SK-N-SH (cell line): ENCODE measurements at regions not wholly inside any gene's neighbourhood (a gene's known extent, or its start where the extent isn't known, plus 50 kb on each side); places are given as distances from the start of the nearest gene placed in this dataset.

Experiments used
- CTCF ChIA-PET: fragments of 300-600, 350-600 bp; formaldehyde crosslinking; extraction: SDS; loops from one replicate; lab custom pipeline; 2021; lab: Yijun Ruan, JAX
- POLR2A ChIA-PET: fragments of 350-600 bp; sonication (Branson Sonifier 250); formaldehyde crosslinking; extraction: SDS; loops from one replicate; lab custom pipeline; 2020; ENCODE audit warnings: antibody characterized with exemption, inconsistent platforms; lab: Yijun Ruan, JAX
- DNase-seq: peaks from one replicate; pipeline ENCODE4 v3.0.0; 2012
- H2AFZ ChIP-seq: fragments of 200-600 bp; sonication (generic); 2 replicates; pipeline ENCODE4 v1.8.1; 2016; ENCODE audit warnings: antibody characterized with exemption, mild to moderate bottlenecking, low read depth
- H3F3A ChIP-seq: fragments of 200-600 bp; sonication (generic); replicated peaks from 2 replicates; pipeline ENCODE3; 2016; ENCODE audit warnings: antibody characterized with exemption, mild to moderate bottlenecking; ENCODE audit not compliant: insufficient read depth
- H3K27ac ChIP-seq, 2 experiments: fragments of 200-500 bp in 1 of 2; fragments of 200-600 bp in 1 of 2; sonication (Bioruptor generic) in 1 of 2; sonication (generic), shearing (Covaris generic) in 1 of 2; 2 replicates each; pipeline versions ENCODE4 v1.5.1 to v1.6.1; 2014 to 2016; ENCODE audit warnings: low read depth in 2 of 2, inconsistent platforms in 1 of 2, low read length in 1 of 2, mild to moderate bottlenecking in 1 of 2, mixed read lengths in 1 of 2
- H3K27me3 ChIP-seq: fragments of 200-600 bp; sonication (generic), shearing (Covaris generic); 2 replicates; pipeline ENCODE4 v1.6.1; 2016; ENCODE audit warnings: mixed run types; ENCODE audit not compliant: insufficient read depth
- H3K36me3 ChIP-seq, 2 experiments: fragments of 200-500 bp in 1 of 2; fragments of 200-600 bp in 1 of 2; sonication (Bioruptor generic) in 1 of 2; sonication (generic) in 1 of 2; replicated peaks in 1 of 2; 2 replicates each; pipeline versions ENCODE3 to v1.5.1; 2014 to 2016; ENCODE audit warnings: low read length in 1 of 2, mild to moderate bottlenecking in 1 of 2; ENCODE audit not compliant: insufficient read depth in 2 of 2, control insufficient read depth in 1 of 2
- H3K4me1 ChIP-seq, 2 experiments: fragments of 200-500 bp in 1 of 2; fragments of 200-600 bp in 1 of 2; sonication (Bioruptor generic) in 1 of 2; sonication (generic), shearing (Covaris generic) in 1 of 2; 2 replicates each; pipeline versions ENCODE4 v1.5.1 to v1.6.1; 2014 to 2016; ENCODE audit warnings: low read depth in 1 of 2, low read length in 1 of 2, mixed run types in 1 of 2; ENCODE audit not compliant: insufficient read depth in 2 of 2, control insufficient read depth in 1 of 2
- H3K4me2 ChIP-seq: fragments of 200-600 bp; sonication (generic), shearing (Covaris generic); 2 replicates; pipeline ENCODE4 v1.6.1; 2017; ENCODE audit warnings: mixed run types
- H3K4me3 ChIP-seq, 2 experiments: fragments of 200-500 bp in 1 of 2; fragments of 200-600 bp in 1 of 2; sonication (Bioruptor generic) in 1 of 2; sonication (generic), shearing (Covaris generic) in 1 of 2; 2 replicates each; pipeline versions ENCODE4 v1.5.1 to v1.8.1; 2014 to 2016; ENCODE audit warnings: low read depth in 2 of 2, inconsistent platforms in 1 of 2, low read length in 1 of 2, mild to moderate bottlenecking in 1 of 2, mixed read lengths in 1 of 2, moderate library complexity in 1 of 2
- H3K79me2 ChIP-seq: fragments of 200-600 bp; sonication (generic); 2 replicates; pipeline ENCODE4 v1.8.1; 2017; ENCODE audit warnings: mild to moderate bottlenecking; ENCODE audit not compliant: insufficient read depth
- H3K9ac ChIP-seq: fragments of 200-600 bp; sonication (generic); 2 replicates; pipeline ENCODE4 v1.6.1; 2017; ENCODE audit warnings: mixed run types
- H3K9me2 ChIP-seq: fragments of 200-600 bp; sonication (generic); 2 replicates; pipeline ENCODE4 v1.6.1; 2017; ENCODE audit warnings: mixed run types
- H3K9me3 ChIP-seq: fragments of 200-600 bp; sonication (generic); 2 replicates; pipeline ENCODE4 v1.6.1; 2017; ENCODE audit warnings: mixed run types, mild to moderate bottlenecking, moderate library complexity
- H4K20me1 ChIP-seq: fragments of 200-600 bp; sonication (generic); 2 replicates; pipeline ENCODE4 v1.6.1; 2017; ENCODE audit warnings: mild to moderate bottlenecking, mixed run types; ENCODE audit not compliant: insufficient read depth
- CHD2 ChIP-seq: fragments of 150-350 bp; IDR thresholded peaks from 2 replicates; pipeline ENCODE4 v1.6.1; 2018; ENCODE audit warnings: low read length; ENCODE audit not compliant: partially characterized antibody
- EZH2phosphoT487 ChIP-seq: fragments of 200-600 bp; sonication (generic); IDR thresholded peaks from 2 replicates; pipeline ENCODE4 v1.6.1; 2017; ENCODE audit warnings: low read depth, mixed run types, mild to moderate bottlenecking, antibody characterized with exemption, moderate library complexity, borderline replicate concordance
- FOSL2 ChIP-seq: IDR thresholded peaks from 2 replicates; pipeline ENCODE4 v1.4.0; 2012; ENCODE audit warnings: low read depth, mild to moderate bottlenecking, moderate library complexity, borderline replicate concordance
- GABPA ChIP-seq: IDR thresholded peaks from 2 replicates; pipeline ENCODE4 v1.4.0; 2012; ENCODE audit warnings: low read depth, mild to moderate bottlenecking
- GATA2 ChIP-seq: sonication (generic); formaldehyde crosslinking; IDR thresholded peaks from 2 replicates; pipeline ENCODE4 v1.5.0; 2020; ENCODE audit warnings: mild to moderate bottlenecking, missing genetic modification reagents
- MXI1 ChIP-seq: IDR thresholded peaks from 2 replicates; pipeline ENCODE4 v1.6.1; 2012; ENCODE audit warnings: mild to moderate bottlenecking, low read depth, low read length, improper control_type of control experiment
- RCOR1 ChIP-seq: fragments of 150-350 bp; IDR thresholded peaks from 2 replicates; pipeline ENCODE4 v1.6.1; 2017; ENCODE audit warnings: antibody characterized with exemption, low read length
- RXRA ChIP-seq: IDR thresholded peaks from 2 replicates; pipeline ENCODE4 v1.4.0; 2012; ENCODE audit warnings: low read depth, mild to moderate bottlenecking, borderline replicate concordance
- SIN3A ChIP-seq: IDR thresholded peaks from 2 replicates; pipeline ENCODE4 v1.6.1; 2012; ENCODE audit warnings: low read depth, mild to moderate bottlenecking, low read length, moderate library complexity, borderline replicate concordance
- SMC3 ChIP-seq: IDR thresholded peaks from 2 replicates; pipeline ENCODE4 v1.6.1; 2012; ENCODE audit warnings: low read depth, low read length, improper control_type of control experiment
- TAF1 ChIP-seq: IDR thresholded peaks from 2 replicates; pipeline ENCODE4 v1.6.1; 2012; ENCODE audit warnings: low read depth, mild to moderate bottlenecking, low read length, moderate library complexity, borderline replicate concordance
- TCF12 ChIP-seq: IDR thresholded peaks from 2 replicates; pipeline ENCODE4 v1.4.0; 2012
- TEAD4 ChIP-seq: IDR thresholded peaks from 2 replicates; pipeline ENCODE4 v1.4.0; 2012; ENCODE audit warnings: mild to moderate bottlenecking, borderline replicate concordance; ENCODE audit not compliant: insufficient read depth
- YY1 ChIP-seq: IDR thresholded peaks from 2 replicates; pipeline ENCODE4 v1.4.0; 2012; ENCODE audit warnings: low read depth, mild to moderate bottlenecking
- WGBS: methylation state at CpG from one replicate; pipeline ENCODE4 v1.1.6; 2017; ENCODE audit warnings: low lambda C conversion rate; 5-methylcytosine and 5-hydroxymethylcytosine counted together
- TF ChIP-seq, protein P1 (sequence below): fragments of 150-350 bp; IDR thresholded peaks from 2 replicates; pipeline ENCODE4 v1.6.1; 2017; ENCODE audit warnings: antibody characterized with exemption, low read length, low read depth, borderline replicate concordance
- TF ChIP-seq, protein P2 (sequence below): IDR thresholded peaks from 2 replicates; pipeline ENCODE4 v1.4.0; 2012; ENCODE audit warnings: low read depth
- TF ChIP-seq, protein P3 (sequence below): IDR thresholded peaks from 2 replicates; pipeline ENCODE4; 2012
- TF ChIP-seq, protein P4 (sequence below): fragments of 150-350 bp; IDR thresholded peaks from 2 replicates; pipeline ENCODE4 v1.6.1; 2016; ENCODE audit warnings: mild to moderate bottlenecking, low read depth, low read length

DNA sequence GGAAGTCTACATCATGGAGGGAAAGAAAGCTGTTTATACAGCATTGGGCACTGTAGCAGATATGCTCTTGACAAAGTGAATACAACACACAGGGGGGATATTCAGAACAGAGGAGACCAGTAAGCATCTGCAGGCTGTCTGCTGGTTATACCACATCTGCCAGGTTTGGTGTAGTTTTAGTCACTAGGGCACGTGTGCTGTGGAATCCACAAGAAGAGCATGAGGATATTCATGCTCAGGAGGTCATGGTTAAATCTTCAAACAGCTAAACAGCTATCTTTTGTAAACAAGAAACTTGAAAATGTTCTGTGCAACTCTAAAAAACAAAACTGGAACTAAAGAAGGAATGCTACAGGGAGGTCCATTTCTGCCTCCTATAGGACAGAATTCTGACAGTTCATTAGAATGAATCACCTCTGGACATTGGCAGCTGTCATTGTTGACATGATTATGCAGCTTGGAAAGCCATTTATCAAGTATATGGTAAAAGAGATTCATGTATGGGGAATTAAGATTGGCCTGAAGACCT lies 175.8 kb downstream of the RCHY1 start (continued):
- TF ChIP-seq MXI1 = no peak
- TF ChIP-seq, protein P1, sequence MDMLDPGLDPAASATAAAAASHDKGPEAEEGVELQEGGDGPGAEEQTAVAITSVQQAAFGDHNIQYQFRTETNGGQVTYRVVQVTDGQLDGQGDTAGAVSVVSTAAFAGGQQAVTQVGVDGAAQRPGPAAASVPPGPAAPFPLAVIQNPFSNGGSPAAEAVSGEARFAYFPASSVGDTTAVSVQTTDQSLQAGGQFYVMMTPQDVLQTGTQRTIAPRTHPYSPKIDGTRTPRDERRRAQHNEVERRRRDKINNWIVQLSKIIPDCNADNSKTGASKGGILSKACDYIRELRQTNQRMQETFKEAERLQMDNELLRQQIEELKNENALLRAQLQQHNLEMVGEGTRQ = no peak
- no peak for TF ChIP-seq TAF1
- no peak for TF ChIP-seq SMC3
- TF ChIP-seq TCF12 = no peak

DNA sequence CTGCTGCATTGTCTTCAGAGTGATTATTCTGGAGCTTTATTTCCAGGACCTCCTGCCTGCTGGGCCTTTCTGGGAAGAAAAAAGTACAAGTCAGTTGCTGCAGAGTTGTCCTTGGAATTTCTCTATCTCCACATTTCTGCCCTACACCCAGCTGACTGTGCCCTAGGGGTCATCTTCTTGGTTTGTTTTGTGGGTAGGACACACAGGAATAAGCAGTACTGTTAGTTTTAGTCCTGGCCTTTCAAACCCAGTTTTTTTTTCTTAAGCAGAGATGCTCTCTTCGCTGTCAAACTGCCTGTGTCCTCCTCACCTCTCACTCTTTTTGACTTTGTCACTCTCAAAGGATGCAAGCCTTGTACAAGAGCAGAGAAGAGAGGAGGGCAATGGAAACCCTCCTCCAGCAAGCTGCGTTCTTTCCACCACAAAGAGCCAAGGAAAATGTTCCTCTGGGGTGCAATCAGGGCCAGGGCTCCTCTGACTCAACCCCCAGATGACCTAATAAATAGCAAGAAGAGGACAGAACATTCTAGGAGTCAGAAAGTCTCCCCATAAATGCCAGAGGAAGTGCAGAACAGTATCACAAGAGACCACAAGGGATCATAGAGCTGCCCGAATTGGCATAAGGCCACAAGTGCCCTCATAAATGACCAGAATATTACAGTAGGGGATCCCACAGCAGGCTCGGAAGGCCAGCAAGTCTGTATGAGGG lies 186.2 kb downstream of the RCHY1 start:
- Histone ChIP-seq H3K9ac (no peak overlapping the region), H3K36me3 (no peaks in the 10 kb centered on the region), H3K4me3 (no peak overlapping the region), H3K4me1 (no peaks in the 10 kb centered on the region), H3K79me2 (no peaks in the 10 kb centered on the region), H3K9me3 (no peaks in the 10 kb centered on the region), H3K9me2 (no peaks in the 10 kb centered on the region), H3K4me2 (no peak overlapping the region), H3K27me3 (no peaks in the 10 kb centered on the region; the same call in 1 of the 2 replicates), H3F3A (no peaks in the 10 kb centered on the region), H2AFZ (no peak overlapping the region), H3K27ac (no peak overlapping the region), H4K20me1 (no peaks in the 10 kb centered on the region)
- ChIA-PET CTCF (no interaction called here), POLR2A (no interaction called here)
- TF ChIP-seq RXRA (no peak), CHD2 (no peak), FOSL2 (no peak), GATA2 (no peak), SMC3 (no peak), EZH2phosphoT487 (no peak), YY1 (no peak), TCF12 (no peak), TEAD4 (no peak), GABPA (no peak), RCOR1 (no peak), SIN3A (no peak)
- TF ChIP-seq, protein P2, sequence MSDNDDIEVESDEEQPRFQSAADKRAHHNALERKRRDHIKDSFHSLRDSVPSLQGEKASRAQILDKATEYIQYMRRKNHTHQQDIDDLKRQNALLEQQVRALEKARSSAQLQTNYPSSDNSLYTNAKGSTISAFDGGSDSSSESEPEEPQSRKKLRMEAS = no peak
- TF ChIP-seq, protein P3, sequence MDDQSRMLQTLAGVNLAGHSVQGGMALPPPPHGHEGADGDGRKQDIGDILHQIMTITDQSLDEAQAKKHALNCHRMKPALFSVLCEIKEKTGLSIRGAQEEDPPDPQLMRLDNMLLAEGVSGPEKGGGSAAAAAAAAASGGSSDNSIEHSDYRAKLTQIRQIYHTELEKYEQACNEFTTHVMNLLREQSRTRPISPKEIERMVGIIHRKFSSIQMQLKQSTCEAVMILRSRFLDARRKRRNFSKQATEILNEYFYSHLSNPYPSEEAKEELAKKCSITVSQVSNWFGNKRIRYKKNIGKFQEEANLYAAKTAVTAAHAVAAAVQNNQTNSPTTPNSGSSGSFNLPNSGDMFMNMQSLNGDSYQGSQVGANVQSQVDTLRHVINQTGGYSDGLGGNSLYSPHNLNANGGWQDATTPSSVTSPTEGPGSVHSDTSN = no peak
- TF ChIP-seq, protein P4, sequence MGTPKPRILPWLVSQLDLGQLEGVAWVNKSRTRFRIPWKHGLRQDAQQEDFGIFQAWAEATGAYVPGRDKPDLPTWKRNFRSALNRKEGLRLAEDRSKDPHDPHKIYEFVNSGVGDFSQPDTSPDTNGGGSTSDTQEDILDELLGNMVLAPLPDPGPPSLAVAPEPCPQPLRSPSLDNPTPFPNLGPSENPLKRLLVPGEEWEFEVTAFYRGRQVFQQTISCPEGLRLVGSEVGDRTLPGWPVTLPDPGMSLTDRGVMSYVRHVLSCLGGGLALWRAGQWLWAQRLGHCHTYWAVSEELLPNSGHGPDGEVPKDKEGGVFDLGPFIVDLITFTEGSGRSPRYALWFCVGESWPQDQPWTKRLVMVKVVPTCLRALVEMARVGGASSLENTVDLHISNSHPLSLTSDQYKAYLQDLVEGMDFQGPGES = no peak
- 0% methylated on average over 3 of the region's 4 CpGs for WGBS
- no peak for DNase-seq
